ENCODE measurements at regions not wholly inside any gene's neighbourhood (a gene's known extent, or its start where the extent isn't known, plus 50 kb on each side); places are given as distances from the start of the nearest gene placed in this dataset.

GRCh38 chr2:136497709-136498108 lies 267.6 kb upstream of the THSD7B start:
- no peak for TF ChIP-seq CTCF (optimal IDR thresholded peaks at IDR 0.05 in 1 of 3, IDR thresholded peaks at IDR 0.05 in 1 of 3, conservative IDR thresholded peaks at IDR 0.05 in 1 of 3; ENCODE audit: extremely low read depth in 1 of 3, insufficient read depth in 2 of 3, low read length in 3 of 3)
- TF ChIP-seq EZH2 (IDR thresholded peaks at IDR 0.05; ENCODE audit: low read length) = no peak

Measured in keratinocyte (primary cell).